Hematopoietic multipotent progenitor cell treated with erythropoietin and hydrocortisone succinate and interleukin-3 and kit ligand, for 17 days (in vitro differentiated cells): ENCODE measurements at regions not wholly inside any gene's neighbourhood (a gene's known extent, or its start where the extent isn't known, plus 50 kb on each side); places are given as distances from the start of the nearest gene placed in this dataset.

Source experiments
- DNase-seq: peaks from one replicate; pipeline ENCODE4 v3.0.0-alpha.2; 2015; ENCODE audit warnings: low spot score

DNA sequence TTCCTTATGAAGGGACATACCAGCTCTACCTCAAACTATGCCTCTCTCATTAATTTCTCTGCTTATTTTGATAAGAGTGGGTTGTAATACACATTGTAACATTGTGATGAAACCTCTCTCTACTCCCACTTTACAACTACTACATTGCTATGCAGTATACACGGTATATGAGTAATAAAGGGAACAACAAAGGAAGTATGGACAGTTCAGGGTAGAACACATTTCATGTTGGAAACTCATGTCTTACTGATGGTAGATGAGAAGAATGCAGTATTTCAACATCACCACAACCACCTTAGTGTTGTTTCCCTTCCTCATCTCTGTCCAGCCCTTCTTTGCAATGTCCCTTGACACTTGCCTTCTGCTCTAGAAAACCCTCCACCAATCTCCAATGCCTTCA is 515.9 kb upstream of the CELF4 start:
- DNase-seq, result no peak

DNA sequence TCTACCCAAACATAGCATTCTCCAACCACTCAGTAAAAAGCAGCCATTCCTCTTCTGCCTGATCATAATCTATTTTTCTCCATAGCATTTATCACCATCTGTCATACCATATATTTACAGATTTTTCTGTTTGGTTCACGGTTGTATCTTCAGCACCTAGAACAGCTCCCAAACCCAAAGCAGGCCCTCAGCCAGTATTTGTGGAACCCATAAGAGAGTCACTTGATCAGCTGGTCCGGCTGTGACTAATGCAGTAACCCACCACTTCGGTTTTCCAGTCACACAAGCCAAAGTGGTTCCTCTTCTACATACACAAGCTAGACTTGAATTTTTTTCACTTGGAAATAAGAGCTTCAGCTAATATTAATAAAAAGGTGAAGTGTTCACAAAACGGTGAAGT is 511.6 kb upstream of the CELF4 start:
- no peak for DNase-seq

GRCh38 chr18:38076346-38077070 is 510.9 kb upstream of the CELF4 start:
- no peak for DNase-seq

- DNase-seq, result no peak
These were observed 508.8 kb upstream of the CELF4 start for GRCh38 chr18:38074298-38074876.

DNA sequence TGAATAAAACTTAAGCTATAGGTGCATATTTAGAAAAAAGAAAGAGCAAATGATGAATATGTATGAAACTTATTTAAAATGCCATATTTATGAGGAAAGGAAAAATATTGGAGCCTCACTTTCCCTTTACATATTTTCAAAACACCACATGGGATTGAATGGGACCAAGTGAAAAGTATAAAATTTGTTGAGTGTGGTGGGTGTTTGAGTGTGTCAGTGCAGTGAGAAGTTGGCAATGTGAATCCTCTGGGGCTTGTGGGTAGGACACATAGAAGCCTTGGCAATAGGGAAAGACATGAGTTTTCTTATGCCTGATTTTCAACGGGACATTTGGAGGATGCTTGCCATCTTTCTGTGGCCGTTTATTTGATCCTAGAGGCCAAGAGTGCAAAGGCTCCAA is 502.2 kb upstream of the CELF4 start:
- DNase-seq, result no peak

- no peak for DNase-seq
These were observed 501.5 kb upstream of the CELF4 start for GRCh38 chr18:38067086-38067485.

DNA sequence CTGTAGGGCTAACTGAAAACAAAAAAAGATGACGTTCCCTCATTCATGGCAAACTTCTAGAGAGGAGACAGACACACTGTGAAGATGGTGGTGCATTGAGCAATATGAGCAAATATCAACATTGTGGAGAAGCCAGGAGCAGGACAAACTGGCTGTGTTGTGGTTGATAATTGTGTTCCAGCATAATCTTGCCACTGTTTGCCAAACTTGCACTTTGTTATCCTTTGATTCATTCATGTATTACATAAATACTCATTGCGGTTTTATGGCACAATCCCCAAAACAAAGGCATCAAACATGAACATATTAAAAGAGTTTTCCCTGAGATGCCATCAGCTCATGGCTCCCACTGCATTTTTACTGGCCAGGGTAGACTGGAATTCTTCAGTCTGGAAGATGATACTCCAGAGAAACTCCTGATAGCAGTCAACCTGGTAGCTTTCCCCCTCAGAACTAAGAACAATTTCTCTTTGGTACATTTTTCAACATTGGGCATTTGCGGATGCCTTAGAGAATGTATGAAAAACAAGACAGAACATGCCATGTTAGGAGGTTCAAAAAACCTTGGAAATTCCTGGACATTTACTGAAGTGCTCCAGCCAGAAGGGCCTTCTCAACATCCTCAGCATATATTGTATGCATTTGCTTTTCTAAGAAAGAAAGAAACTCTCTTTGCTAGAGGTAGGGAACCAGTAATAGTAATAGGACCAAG is 487.4 kb upstream of the CELF4 start:
- DNase-seq, result no peak

GRCh38 chr18:38047820-38048219 is 482.2 kb upstream of the CELF4 start:
- no peak for DNase-seq

GRCh38 chr18:38046651-38047050 is 481.1 kb upstream of the CELF4 start:
- DNase-seq, result no peak

- DNase-seq, result no peak
These were observed 480.2 kb upstream of the CELF4 start for GRCh38 chr18:38045845-38046244.

DNA sequence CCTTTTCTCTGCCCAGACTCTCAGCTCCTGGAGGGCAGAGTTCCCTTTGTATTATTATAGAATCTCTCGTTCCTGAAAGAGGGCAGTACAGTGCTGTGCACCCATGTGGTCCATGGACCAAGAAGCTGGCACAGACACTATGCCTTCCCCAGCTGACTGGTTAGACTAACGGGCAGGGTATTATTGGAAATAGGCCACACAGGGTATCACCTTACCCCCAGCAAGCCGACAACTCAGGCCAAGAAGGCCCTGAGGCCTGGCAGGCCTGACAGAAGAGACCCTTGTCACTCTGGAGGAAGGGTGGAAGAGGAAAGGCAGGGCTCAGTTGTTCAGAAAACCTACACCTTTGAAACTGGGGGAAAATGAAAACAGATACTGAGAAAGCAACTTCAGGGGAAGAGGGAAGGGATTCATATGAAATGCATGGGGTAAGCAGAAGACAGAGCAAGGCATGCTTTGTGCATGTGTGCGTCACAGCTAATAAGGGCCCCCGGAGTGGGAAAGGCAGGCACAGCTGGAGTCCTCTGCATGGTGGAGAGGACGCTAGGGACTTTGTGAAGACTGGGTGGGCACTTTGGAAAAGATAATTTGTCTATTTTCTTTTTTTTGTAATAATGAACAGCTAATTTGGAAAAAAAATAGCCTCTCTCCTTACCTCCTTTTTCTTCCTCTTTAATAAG is 476.8 kb upstream of the CELF4 start:
- no peak for DNase-seq

- no peak for DNase-seq
These were observed 472.6 kb upstream of the CELF4 start for GRCh38 chr18:38038242-38038641.

DNA sequence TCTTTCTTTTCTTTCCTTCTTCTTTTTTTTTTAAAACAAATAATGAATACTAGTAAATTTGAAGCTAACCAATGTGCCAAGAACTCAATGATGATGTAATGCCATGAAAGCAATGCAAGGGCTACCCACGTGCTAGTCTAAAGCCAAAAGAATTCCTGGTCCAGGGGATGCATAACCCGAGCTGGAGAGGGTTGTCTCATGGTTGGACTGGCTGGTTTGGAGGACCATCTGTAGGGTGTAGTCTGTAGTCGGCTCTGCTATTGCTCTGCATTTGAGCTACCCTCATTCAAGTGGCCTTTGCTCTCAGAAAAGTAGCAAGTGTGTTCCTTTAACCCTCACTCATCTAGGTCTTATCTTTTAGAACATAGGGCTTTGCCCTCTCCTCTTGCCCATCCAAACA is 469.6 kb upstream of the CELF4 start:
- DNase-seq, result no peak

GRCh38 chr18:38033282-38033681 is 467.7 kb upstream of the CELF4 start:
- no peak for DNase-seq

DNA sequence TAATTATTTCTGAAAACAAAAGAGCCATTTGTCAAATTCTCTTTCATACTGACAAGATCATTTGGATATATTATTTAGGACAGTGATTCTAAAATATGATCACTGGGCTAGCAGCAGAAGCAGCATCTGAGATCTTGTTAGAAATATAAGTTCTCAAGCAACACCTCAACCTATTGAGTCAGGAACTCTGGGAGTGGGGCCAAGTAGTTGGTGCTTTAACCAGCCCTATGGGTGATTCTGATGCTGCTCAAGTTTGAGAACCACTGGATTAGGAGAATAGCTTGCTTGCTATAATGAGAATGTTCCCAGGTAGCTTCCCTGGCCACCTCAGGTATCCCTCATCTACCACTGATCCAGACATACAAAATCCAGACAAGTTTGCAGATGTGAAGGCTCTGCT is 466.9 kb upstream of the CELF4 start:
- DNase-seq, result no peak

DNA sequence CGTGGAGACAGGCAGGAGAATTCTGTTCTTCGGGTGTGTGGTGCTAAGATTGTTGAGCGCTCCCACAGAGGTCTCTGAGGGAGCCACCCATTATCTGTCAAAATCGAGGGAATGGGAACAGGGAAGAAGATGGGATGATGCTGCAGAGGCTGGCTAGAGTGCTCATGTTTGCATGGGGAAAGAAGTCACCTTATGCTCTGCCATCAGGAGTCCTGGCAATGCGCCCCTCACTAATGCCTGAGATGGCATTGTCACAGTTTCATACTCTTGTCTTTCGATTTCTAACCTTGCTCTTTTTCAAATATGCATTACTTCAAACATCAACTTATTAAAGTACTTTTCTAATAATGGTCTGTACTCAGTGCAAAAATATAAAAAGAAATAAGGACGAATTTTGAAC is 463.3 kb upstream of the CELF4 start:
- DNase-seq, result no peak

- no peak for DNase-seq
These were observed 459.9 kb upstream of the CELF4 start for GRCh38 chr18:38025433-38026038.

DNA sequence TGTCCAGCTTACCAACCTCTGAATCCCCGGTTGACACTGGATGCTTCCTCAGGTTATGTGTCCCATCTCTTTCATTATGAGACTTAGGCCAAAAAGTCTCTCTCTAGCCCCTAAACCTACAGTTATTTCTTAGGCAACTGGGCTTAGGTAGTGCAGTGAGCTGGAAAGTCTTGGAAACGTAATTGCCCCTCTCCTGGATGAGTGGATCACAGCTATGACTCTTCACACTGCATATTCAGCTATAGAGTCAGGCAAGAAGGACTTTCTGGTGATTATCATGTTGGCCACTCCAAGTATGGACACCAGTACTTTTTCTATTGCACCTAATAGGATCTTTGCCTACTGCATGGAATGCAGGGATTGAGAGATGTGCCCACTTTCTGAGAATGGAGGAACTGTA is 458.3 kb upstream of the CELF4 start:
- no peak for DNase-seq

DNA sequence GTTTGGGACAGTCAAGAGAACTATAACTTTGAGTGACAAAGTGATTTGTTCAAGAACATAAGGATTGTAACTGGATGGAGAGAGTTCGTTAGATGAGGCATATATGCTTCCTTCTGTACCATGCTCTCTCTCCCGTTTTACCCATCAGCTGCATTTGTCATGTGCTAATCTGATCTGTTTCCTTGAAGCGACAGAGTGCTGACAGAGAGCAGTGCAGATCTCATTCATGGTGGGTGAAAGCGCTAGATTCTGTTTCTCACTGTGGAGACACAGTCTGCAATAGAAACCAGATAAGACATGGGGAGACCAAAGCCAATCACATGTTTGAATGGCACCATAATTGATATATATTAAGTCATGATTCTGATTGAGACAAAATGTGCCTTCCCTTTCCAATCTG is 456.6 kb upstream of the CELF4 start:
- DNase-seq, result no peak

DNA sequence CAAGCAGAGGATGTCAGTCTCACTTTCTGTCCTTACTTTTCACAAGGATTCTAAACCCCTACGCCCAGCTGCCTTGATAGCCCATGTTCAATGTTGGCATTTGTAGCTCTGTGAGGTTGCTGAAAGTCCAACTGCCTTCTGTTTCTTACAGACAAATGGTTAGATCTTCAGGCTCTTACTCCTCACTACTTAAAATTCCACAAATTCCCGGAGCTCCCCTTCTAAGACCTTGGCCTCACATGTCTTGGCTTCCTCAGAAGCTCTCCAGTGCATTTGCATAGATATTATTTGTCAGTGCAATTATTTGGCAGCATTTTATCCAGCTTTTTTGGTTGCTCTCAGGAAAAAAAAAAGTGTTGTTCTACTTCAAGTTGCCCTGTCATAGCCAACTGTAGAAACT is 453.7 kb upstream of the CELF4 start:
- DNase-seq, result no peak

DNA sequence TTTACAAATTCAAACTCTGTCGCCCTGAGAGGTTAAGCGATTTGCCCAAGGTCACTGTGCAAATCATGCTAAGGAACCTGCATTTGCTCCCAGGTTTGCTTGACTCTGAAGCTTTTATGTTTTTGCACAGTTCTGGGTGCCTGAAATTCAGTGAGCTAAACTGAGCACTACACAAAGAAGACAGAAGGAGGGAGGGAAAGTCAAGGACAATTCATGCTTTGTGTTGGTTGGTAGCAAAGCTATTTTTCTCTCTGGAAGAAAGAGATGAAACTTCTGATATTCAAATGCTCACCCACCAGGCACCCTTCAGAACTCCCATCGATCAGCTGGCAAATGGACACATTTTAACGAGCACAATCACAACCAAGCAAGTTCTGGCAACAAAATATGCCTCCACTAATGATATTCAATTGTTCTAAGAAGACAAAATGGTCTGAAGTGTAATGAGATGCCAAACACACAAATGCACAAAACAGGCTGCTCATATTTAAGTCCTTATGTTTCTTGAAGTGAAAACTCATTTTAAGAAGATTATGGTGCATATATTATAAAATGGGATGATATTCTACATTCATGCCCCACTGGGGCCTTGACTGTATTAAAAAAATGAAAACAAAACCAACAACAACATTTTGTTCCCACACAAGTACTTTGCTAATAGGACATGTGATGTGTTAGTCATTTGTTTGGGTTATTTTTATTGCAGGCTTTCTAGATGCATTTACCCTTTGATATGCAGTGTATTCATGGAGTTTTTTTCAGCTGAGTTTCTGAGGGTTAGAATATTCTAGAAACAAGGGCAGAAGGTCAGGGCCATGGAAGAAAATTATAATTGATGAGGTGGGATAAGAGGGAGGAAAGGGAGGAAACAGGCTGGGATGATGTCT is 445.6 kb upstream of the CELF4 start:
- DNase-seq, result no peak

GRCh38 chr18:38010037-38010436 is 444.4 kb upstream of the CELF4 start:
- DNase-seq, result no peak
